ENCODE measurements at regions not wholly inside any gene's neighbourhood (a gene's known extent, or its start where the extent isn't known, plus 50 kb on each side); places are given as distances from the start of the nearest gene placed in this dataset.

GRCh38 chr6:40950986-40951698 lies 87.9 kb downstream of the UNC5CL start:
- no peaks in the 10 kb centered on the region for H3K9me3 ChIP-seq
- H3K4me3 ChIP-seq, result no peak overlapping the region
- DNase-seq, result peak; percentile 76
- no peaks in the 10 kb centered on the region for H3K27me3 ChIP-seq
- no peaks in the 10 kb centered on the region for H3K36me3 ChIP-seq

- Histone ChIP-seq H3K27me3 (no peaks in the 10 kb centered on the region), H3K36me3 (no peaks in the 10 kb centered on the region), H3K4me3 (no peak overlapping the region), H3K9me3 (no peaks in the 10 kb centered on the region)
- DNase-seq, result no peak
These were observed 90.5 kb downstream of the UNC5CL start for GRCh38 chr6:40948570-40948969.

- Histone ChIP-seq H3K9me3 (no peaks in the 10 kb centered on the region), H3K27me3 (no peaks in the 10 kb centered on the region), H3K36me3 (no peaks in the 10 kb centered on the region), H3K4me3 (no peak overlapping the region)
- DNase-seq, result no peak
These were observed 91.0 kb downstream of the UNC5CL start for GRCh38 chr6:40947876-40948526.

DNA sequence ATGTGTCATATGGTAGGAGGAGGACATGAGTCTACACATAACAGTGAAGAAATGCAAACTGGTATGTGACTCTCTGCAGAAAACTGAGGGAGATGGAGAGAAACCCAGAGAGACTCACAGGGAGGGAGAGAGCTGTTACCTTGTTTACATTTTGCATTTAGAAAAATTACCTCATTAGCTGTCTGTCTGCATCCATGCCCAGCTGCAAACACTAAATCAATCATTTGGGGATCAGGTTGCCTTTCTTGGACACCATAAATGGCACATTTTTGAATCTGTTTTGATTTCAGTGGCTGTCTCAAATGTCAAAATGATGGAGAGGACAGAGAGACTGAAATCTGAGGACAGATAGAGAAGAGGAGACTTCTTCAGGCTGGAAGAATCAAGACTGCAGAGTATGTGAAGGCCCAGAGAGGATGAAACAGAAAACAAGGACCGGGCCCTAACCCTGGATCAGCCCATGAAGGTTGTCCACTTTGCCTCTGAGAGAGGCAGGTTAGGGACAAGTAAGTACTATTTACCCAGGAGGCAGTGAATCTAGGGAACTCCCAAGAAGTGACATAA lies 92.2 kb downstream of the UNC5CL start:
- no peak overlapping the region for H3K4me3 ChIP-seq
- H3K27me3 ChIP-seq, result no peaks in the 10 kb centered on the region

GRCh38 chr6:40937491-40937890 lies 101.5 kb downstream of the UNC5CL start:
- no peak overlapping the region for H3K4me3 ChIP-seq
- H3K9me3 ChIP-seq, result no peaks in the 10 kb centered on the region
- H3K36me3 ChIP-seq, result no peaks in the 10 kb centered on the region
- DNase-seq, result no peak
- H3K27me3 ChIP-seq, result no peaks in the 10 kb centered on the region

More for the DNA sequence above, 92.2 kb downstream of the UNC5CL start:
- Histone ChIP-seq H3K9me3 (no peaks in the 10 kb centered on the region), H3K36me3 (no peaks in the 10 kb centered on the region)
- no peak for DNase-seq

- Histone ChIP-seq H3K4me3 (no peak overlapping the region), H3K36me3 (no peaks in the 10 kb centered on the region), H3K27me3 (no peaks in the 10 kb centered on the region), H3K9me3 (no peaks in the 10 kb centered on the region)
- peak; percentile 51 for DNase-seq
These were observed 102.2 kb downstream of the UNC5CL start for GRCh38 chr6:40936818-40937251.

- H3K36me3 ChIP-seq, result no peaks in the 10 kb centered on the region
- H3K4me3 ChIP-seq, result no peak overlapping the region
- no peaks in the 10 kb centered on the region for H3K9me3 ChIP-seq
- no peaks in the 10 kb centered on the region for H3K27me3 ChIP-seq
- DNase-seq, result no peak
These were observed 105.2 kb downstream of the UNC5CL start for GRCh38 chr6:40933864-40934263.

- H3K9me3 ChIP-seq, result no peaks in the 10 kb centered on the region
- H3K36me3 ChIP-seq, result no peaks in the 10 kb centered on the region
- H3K4me3 ChIP-seq, result no peak overlapping the region
- no peaks in the 10 kb centered on the region for H3K27me3 ChIP-seq
- DNase-seq, result no peak
These were observed 106.1 kb downstream of the UNC5CL start for GRCh38 chr6:40932953-40933352.

DNA sequence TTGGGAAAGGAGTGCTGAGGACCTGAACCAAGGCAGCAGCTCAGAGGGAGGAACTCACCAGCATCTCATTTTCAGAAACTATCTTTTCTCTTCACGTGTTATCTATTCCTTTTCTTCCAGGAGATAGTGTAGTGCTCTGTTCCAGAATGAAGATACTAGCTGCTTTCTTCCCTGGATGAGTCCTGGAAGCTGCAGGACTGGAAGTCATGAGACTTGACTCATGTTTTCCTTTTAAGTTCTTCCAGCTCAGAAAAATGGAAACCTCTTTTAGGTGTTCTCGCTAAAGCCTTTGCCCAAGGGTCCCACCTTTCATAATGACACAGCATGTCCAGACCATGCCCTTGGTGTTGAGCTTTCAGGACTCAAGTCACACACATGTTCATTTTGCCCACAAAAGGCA lies 106.7 kb downstream of the UNC5CL start:
- H3K4me3 ChIP-seq, result no peak overlapping the region
- H3K9me3 ChIP-seq, result no peaks in the 10 kb centered on the region
- no peaks in the 10 kb centered on the region for H3K36me3 ChIP-seq
- DNase-seq, result no peak
- no peaks in the 10 kb centered on the region for H3K27me3 ChIP-seq

GRCh38 chr6:40931931-40932330 lies 107.1 kb downstream of the UNC5CL start:
- H3K4me3 ChIP-seq, result no peak overlapping the region
- no peak for DNase-seq
- H3K27me3 ChIP-seq, result no peaks in the 10 kb centered on the region
- no peaks in the 10 kb centered on the region for H3K9me3 ChIP-seq
- no peaks in the 10 kb centered on the region for H3K36me3 ChIP-seq

DNA sequence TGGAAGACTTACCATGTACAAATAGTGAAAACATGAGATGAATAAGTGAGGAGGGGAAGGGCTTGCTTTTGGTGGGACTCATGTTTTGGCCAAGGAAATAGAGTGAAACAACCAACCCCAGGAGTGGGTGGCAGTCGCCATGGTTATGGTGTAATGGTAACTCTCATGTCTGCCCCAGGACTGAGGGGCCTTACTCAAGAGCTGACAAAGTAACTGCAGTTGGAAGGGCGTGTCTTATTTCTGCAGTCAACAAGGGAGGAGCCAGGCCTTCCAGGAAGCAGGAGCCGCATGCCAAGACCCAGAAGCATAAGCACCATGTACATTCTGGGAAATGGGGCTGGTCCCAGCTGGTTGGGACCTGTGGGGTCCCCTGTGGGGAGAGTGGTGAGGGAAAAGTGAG lies 108.5 kb downstream of the UNC5CL start:
- Histone ChIP-seq H3K36me3 (no peaks in the 10 kb centered on the region), H3K27me3 (no peaks in the 10 kb centered on the region), H3K4me3 (no peak overlapping the region), H3K9me3 (no peaks in the 10 kb centered on the region)
- DNase-seq, result no peak

GRCh38 chr6:40930045-40930444 lies 109.0 kb downstream of the UNC5CL start:
- Histone ChIP-seq H3K36me3 (no peaks in the 10 kb centered on the region), H3K4me3 (no peak overlapping the region), H3K27me3 (no peaks in the 10 kb centered on the region), H3K9me3 (no peaks in the 10 kb centered on the region)
- DNase-seq, result no peak

- no peaks in the 10 kb centered on the region for H3K9me3 ChIP-seq
- H3K27me3 ChIP-seq, result no peaks in the 10 kb centered on the region
- no peak for DNase-seq
- no peaks in the 10 kb centered on the region for H3K36me3 ChIP-seq
- no peak overlapping the region for H3K4me3 ChIP-seq
These were observed 109.8 kb downstream of the UNC5CL start for GRCh38 chr6:40929176-40929575.

DNA sequence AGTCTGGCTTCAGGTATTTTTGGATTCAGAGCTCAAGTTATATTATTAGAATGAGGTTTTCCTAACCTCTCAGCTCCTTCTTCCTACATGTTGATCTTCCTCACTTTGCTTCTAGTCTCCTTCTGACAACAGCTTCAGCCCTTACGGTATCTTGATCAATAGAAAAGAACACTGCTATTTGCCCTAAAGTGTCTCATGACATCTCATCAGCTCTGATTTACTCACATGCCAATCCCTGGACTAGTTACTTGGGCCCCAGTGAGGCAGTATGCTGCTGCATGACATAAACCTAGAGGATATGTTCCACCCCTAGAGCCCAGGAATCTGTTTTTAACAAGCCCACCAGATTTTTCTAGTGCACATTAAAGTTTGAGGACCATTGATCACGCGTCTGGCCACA lies 110.3 kb downstream of the UNC5CL start:
- no peaks in the 10 kb centered on the region for H3K9me3 ChIP-seq
- no peaks in the 10 kb centered on the region for H3K27me3 ChIP-seq
- no peaks in the 10 kb centered on the region for H3K36me3 ChIP-seq
- no peak overlapping the region for H3K4me3 ChIP-seq
- DNase-seq, result no peak

GRCh38 chr6:40928307-40928706 lies 110.7 kb downstream of the UNC5CL start:
- Histone ChIP-seq H3K9me3 (no peaks in the 10 kb centered on the region), H3K27me3 (no peaks in the 10 kb centered on the region), H3K36me3 (no peaks in the 10 kb centered on the region), H3K4me3 (no peak overlapping the region)
- DNase-seq, result no peak

DNA sequence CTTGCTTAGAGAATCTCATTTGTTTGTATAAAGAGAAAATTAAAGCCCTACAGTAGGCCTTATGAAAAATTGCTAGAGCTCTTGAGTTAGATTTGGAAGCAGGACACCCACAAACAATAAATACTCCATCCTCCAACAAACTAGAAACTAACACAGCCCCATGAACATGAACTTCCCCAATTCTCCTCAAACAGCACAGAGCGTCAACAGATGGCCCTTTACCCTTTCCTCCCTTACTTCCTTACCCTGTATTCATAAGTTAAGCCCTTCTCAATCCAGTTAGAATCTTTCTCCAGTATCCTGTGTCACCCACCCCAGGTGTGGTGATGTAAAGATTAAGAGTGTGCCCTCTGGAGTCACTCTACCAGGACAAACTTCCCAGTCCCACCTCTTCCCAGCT lies 113.7 kb downstream of the UNC5CL start:
- Histone ChIP-seq H3K36me3 (no peaks in the 10 kb centered on the region), H3K9me3 (no peaks in the 10 kb centered on the region), H3K27me3 (no peaks in the 10 kb centered on the region), H3K4me3 (no peak overlapping the region)
- DNase-seq, result no peak

DNA sequence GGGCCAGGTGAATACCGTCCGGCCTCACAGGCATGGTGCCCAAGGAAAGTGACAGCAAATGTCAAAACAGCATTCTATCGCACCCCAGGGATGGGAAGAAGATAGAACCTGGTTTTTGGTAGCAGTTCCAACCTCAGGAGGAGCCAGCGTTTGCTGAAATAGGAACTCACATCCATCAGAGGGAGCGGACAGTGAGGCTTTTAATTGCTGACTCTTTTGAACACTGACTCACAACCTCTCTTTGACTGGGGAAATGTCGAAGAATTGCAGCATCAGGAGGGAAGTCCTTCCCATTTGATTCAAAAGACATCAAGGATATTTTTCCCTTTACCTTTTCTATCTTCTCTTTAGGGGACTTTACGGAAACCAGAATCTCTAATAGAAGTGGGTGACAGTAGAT lies 114.2 kb downstream of the UNC5CL start:
- Histone ChIP-seq H3K4me3 (no peak overlapping the region), H3K9me3 (no peaks in the 10 kb centered on the region), H3K36me3 (no peaks in the 10 kb centered on the region), H3K27me3 (no peaks in the 10 kb centered on the region)
- no peak for DNase-seq

- Histone ChIP-seq H3K27me3 (no peaks in the 10 kb centered on the region), H3K36me3 (no peaks in the 10 kb centered on the region), H3K9me3 (no peaks in the 10 kb centered on the region), H3K4me3 (no peak overlapping the region)
- DNase-seq, result no peak
These were observed 115.1 kb downstream of the UNC5CL start for GRCh38 chr6:40923880-40924279.

Measured in MG63 (cell line).